ENCODE measurements at regions not wholly inside any gene's neighbourhood (a gene's known extent, or its start where the extent isn't known, plus 50 kb on each side); places are given as distances from the start of the nearest gene placed in this dataset.

GRCh38 chr3:72593881-72594397 is 254.3 kb downstream of the SHQ1 start:
- Mint-ChIP-seq H3K36me3 (ENCODE audit: low read depth) (no peaks in the 10 kb centered on the region), H3K4me3 (no peak overlapping the region), H3K27me3 (no peaks in the 10 kb centered on the region), H3K9me3 (no peaks in the 10 kb centered on the region), H3K4me1 (no peaks in the 10 kb centered on the region), H3K27ac (no peak overlapping the region)
- no peak for DNase-seq
- ChIA-PET CTCF (no interaction called here), POLR2A (no interaction called here)

DNA sequence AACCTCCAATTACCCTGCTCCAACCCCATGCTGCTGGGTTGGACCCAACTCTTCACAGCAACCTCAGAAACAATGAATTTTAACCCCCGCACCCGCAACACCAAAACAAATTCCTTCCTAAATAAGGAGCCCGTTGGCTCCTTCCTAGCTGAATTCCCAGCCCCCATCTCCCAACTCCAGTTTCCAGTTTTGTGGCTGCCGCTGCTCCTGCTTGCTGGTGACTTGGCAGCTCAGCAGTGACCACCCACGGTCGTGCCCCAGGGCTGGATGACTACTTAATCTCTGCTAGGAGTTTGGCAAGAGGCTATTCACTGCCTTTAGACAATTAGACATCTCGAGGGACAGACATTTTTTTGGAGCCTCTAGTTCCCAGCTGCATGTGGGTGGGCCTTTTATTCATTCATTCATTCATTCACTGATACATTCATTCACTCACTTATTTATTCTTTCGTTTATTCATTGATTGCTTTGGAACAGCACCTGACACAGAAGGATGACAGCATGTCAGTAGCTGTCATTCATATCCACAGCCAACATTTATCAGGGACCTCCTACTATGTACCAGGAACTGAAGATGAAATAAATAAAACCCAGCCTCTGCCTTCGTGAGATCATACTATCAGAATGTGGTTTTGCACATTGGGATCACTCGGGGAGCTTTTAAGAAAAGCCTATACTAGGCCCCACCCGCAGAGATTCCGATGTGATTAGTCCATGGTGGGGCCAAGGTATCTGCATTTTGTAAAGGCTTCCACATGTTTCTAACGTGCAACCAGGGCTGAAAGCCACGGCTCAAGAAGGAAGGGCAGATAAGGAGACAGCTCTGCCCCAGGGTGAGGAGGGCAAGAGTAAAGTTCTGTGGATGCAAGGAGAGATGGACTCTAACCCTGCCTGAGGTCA is 256.5 kb downstream of the SHQ1 start:
- no peak overlapping the region for H3K27ac Mint-ChIP-seq
- DNase-seq: no peak
- H3K36me3 Mint-ChIP-seq (ENCODE audit: low read depth): no peaks in the 10 kb centered on the region
- no peaks in the 10 kb centered on the region for H3K27me3 Mint-ChIP-seq
- H3K9me3 Mint-ChIP-seq: no peaks in the 10 kb centered on the region
- POLR2A ChIA-PET: interaction anchor here (0.6 kb wide), 1 partner anchor 229 kb away, joined by 3 read pairs; no protein-coding TSS in a partner anchor
- H3K4me3 Mint-ChIP-seq: no peak overlapping the region
- CTCF ChIA-PET: interaction anchor here (0.6 kb wide), 1 partner anchor 702 kb away, joined by 5 read pairs; no protein-coding TSS in a partner anchor
- no peaks in the 10 kb centered on the region for H3K4me1 Mint-ChIP-seq

GRCh38 chr3:72590732-72591221 is 257.5 kb downstream of the SHQ1 start:
- POLR2A ChIA-PET: no interaction called here
- no peak for DNase-seq
- Mint-ChIP-seq H3K36me3 (ENCODE audit: low read depth) (no peaks in the 10 kb centered on the region), H3K4me1 (no peaks in the 10 kb centered on the region), H3K4me3 (no peak overlapping the region), H3K27me3 (no peaks in the 10 kb centered on the region), H3K27ac (no peak overlapping the region), H3K9me3 (no peaks in the 10 kb centered on the region)
- CTCF ChIA-PET: no interaction called here

GRCh38 chr3:72587282-72587681 is 261.0 kb downstream of the SHQ1 start:
- Mint-ChIP-seq H3K27ac (no peak overlapping the region), H3K36me3 (ENCODE audit: low read depth) (no peaks in the 10 kb centered on the region), H3K4me1 (no peaks in the 10 kb centered on the region), H3K27me3 (no peaks in the 10 kb centered on the region), H3K9me3 (peaks cover 2% of the 10 kb centered on the region), H3K4me3 (no peak overlapping the region)
- ChIA-PET POLR2A (no interaction called here), CTCF (interaction anchor here (0.8 to 1.4 kb wide), 2 partner anchors 10 to 34 kb away, joined by 3 read pairs; no protein-coding TSS in a partner anchor)
- no peak for DNase-seq

- no peaks in the 10 kb centered on the region for H3K27me3 Mint-ChIP-seq
- no peak for DNase-seq
- no peaks in the 10 kb centered on the region for H3K4me1 Mint-ChIP-seq
- H3K4me3 Mint-ChIP-seq: no peak overlapping the region
- CTCF ChIA-PET: interaction anchor here (1.4 kb wide), 2 partner anchors 9 to 23 kb away, joined by 3 read pairs; no protein-coding TSS in a partner anchor
- POLR2A ChIA-PET: no interaction called here
- H3K9me3 Mint-ChIP-seq: peaks cover 2% of the 10 kb centered on the region
- H3K27ac Mint-ChIP-seq: no peak overlapping the region
- no peaks in the 10 kb centered on the region for H3K36me3 Mint-ChIP-seq (ENCODE audit: low read depth)
Observed at GRCh38 chr3:72586694-72587093, 261.6 kb downstream of the SHQ1 start.

DNA sequence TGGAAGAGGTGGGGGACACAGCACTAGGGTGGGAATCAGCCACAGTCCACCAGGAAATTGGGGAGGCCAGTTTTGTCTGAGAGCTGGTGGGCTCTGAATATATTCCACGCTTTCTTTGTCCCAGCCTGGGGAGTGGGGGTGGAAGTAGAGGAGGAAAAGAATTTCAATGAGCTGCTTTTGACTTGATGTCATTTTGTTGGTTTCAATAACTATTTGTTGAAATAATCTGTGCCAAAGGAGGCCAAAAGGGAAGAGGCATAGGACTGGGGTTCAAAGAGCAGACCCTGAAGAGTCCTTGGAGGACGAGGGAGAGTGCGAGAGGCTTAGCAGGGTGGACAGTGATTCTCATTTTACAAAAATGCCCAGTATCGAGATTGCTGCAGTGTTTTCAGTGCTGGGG is 262.3 kb downstream of the SHQ1 start:
- no peaks in the 10 kb centered on the region for H3K36me3 Mint-ChIP-seq (ENCODE audit: low read depth)
- no peaks in the 10 kb centered on the region for H3K4me1 Mint-ChIP-seq
- DNase-seq: no peak
- H3K9me3 Mint-ChIP-seq: peaks cover 2% of the 10 kb centered on the region
- ChIA-PET CTCF (interaction anchor here (1.4 kb wide), 1 partner anchor 24 kb away, joined by 3 read pairs; no protein-coding TSS in a partner anchor), POLR2A (no interaction called here)
- no peak overlapping the region for H3K4me3 Mint-ChIP-seq
- H3K27me3 Mint-ChIP-seq: no peaks in the 10 kb centered on the region
- no peak overlapping the region for H3K27ac Mint-ChIP-seq

DNA sequence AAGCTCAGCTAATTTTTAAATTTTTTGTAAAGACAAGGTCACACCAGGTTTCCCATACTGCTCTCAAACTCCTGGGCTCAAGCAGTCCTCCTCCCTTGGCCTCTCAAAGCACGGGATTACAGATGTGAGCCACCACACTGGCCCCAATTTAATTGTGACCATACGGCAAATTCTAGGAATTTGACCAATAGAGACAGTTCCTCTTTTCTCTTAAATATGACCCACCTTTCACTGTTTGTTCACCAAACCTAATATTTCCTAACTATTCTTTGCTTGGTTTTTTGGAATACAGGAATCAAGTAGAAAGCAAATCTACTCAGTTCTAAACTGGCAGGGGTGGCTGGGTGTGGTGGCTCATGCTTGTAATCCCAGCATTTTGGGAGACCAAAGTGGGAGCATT is 264.0 kb downstream of the SHQ1 start:
- no peaks in the 10 kb centered on the region for H3K27me3 Mint-ChIP-seq
- H3K4me1 Mint-ChIP-seq: no peaks in the 10 kb centered on the region
- no peak for DNase-seq
- H3K27ac Mint-ChIP-seq: no peak overlapping the region
- peaks cover 2% of the 10 kb centered on the region for H3K9me3 Mint-ChIP-seq
- no peaks in the 10 kb centered on the region for H3K36me3 Mint-ChIP-seq (ENCODE audit: low read depth)
- CTCF ChIA-PET: no interaction called here
- POLR2A ChIA-PET: no interaction called here
- no peak overlapping the region for H3K4me3 Mint-ChIP-seq

GRCh38 chr3:72582963-72583362 is 265.3 kb downstream of the SHQ1 start:
- POLR2A ChIA-PET: no interaction called here
- Mint-ChIP-seq H3K27me3 (no peaks in the 10 kb centered on the region), H3K4me1 (no peaks in the 10 kb centered on the region), H3K9me3 (peaks cover 2% of the 10 kb centered on the region), H3K27ac (no peak overlapping the region), H3K36me3 (ENCODE audit: low read depth) (no peaks in the 10 kb centered on the region), H3K4me3 (no peak overlapping the region)
- CTCF ChIA-PET: no interaction called here
- DNase-seq: no peak

GRCh38 chr3:72582211-72582878 is 265.9 kb downstream of the SHQ1 start:
- DNase-seq: no peak
- H3K4me3 Mint-ChIP-seq: no peak overlapping the region
- no peaks in the 10 kb centered on the region for H3K27me3 Mint-ChIP-seq
- ChIA-PET CTCF (interaction anchor here (0.8 kb wide), 1 partner anchor 71 kb away, joined by 3 read pairs; no protein-coding TSS in a partner anchor), POLR2A (no interaction called here)
- H3K27ac Mint-ChIP-seq: no peak overlapping the region
- no peaks in the 10 kb centered on the region for H3K4me1 Mint-ChIP-seq
- no peaks in the 10 kb centered on the region for H3K36me3 Mint-ChIP-seq (ENCODE audit: low read depth)
- peaks cover 2% of the 10 kb centered on the region for H3K9me3 Mint-ChIP-seq

- H3K4me3 Mint-ChIP-seq: no peak overlapping the region
- H3K27ac Mint-ChIP-seq: no peak overlapping the region
- H3K27me3 Mint-ChIP-seq: no peaks in the 10 kb centered on the region
- POLR2A ChIA-PET: no interaction called here
- peaks cover 2% of the 10 kb centered on the region for H3K9me3 Mint-ChIP-seq
- H3K4me1 Mint-ChIP-seq: no peaks in the 10 kb centered on the region
- no peak for DNase-seq
- CTCF ChIA-PET: interaction anchor here (1.2 to 1.3 kb wide), 2 partner anchors 14 to 21 kb away, joined by 3 read pairs; no protein-coding TSS in a partner anchor
- H3K36me3 Mint-ChIP-seq (ENCODE audit: low read depth): no peaks in the 10 kb centered on the region
Observed at GRCh38 chr3:72580900-72581299, 267.3 kb downstream of the SHQ1 start.

DNA sequence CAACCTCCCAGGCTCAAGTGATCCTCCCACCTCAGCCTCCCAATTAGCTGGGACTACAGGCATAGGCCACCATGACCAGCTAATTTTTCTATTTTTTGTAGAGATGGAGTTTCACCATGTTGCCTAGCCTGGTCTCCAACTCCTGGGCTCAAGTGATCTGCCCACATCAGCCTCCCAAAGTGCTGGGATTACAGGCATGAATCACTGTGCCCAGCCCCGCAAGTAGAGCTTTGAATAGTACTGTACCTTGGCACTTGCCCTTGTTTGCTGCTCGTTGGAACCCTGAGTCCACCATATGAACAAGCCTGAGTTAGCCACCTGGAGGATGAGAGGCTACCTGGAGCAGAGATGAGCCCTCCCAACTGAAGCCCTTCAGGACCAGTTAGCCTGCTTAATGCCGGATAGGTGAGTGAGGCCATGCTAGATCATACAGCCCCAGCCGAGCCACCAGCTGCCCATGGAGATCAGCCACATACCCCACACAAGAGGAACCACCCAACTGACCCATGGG is 267.9 kb downstream of the SHQ1 start:
- no peak overlapping the region for H3K4me3 Mint-ChIP-seq
- H3K27ac Mint-ChIP-seq: no peak overlapping the region
- no peak for DNase-seq
- H3K36me3 Mint-ChIP-seq (ENCODE audit: low read depth): no peaks in the 10 kb centered on the region
- H3K9me3 Mint-ChIP-seq: peaks cover under 1% of the 10 kb centered on the region
- no peaks in the 10 kb centered on the region for H3K4me1 Mint-ChIP-seq
- ChIA-PET POLR2A (no interaction called here), CTCF (interaction anchor here (1.2 to 1.3 kb wide), 2 partner anchors 14 to 22 kb away, joined by 3 read pairs; no protein-coding TSS in a partner anchor)
- H3K27me3 Mint-ChIP-seq: no peaks in the 10 kb centered on the region

- no peaks in the 10 kb centered on the region for H3K9me3 Mint-ChIP-seq
- CTCF ChIA-PET: interaction anchor here (1.2 kb wide), 1 partner anchor 22 kb away, joined by 3 read pairs; no protein-coding TSS in a partner anchor
- no peaks in the 10 kb centered on the region for H3K36me3 Mint-ChIP-seq (ENCODE audit: low read depth)
- no peak overlapping the region for H3K27ac Mint-ChIP-seq
- no peaks in the 10 kb centered on the region for H3K4me1 Mint-ChIP-seq
- POLR2A ChIA-PET: no interaction called here
- no peaks in the 10 kb centered on the region for H3K27me3 Mint-ChIP-seq
- no peak for DNase-seq
- H3K4me3 Mint-ChIP-seq: no peak overlapping the region
Observed at GRCh38 chr3:72579581-72580245, 268.5 kb downstream of the SHQ1 start.
